ENCODE measurements at regions not wholly inside any gene's neighbourhood (a gene's known extent, or its start where the extent isn't known, plus 50 kb on each side); places are given as distances from the start of the nearest gene placed in this dataset.

DNA sequence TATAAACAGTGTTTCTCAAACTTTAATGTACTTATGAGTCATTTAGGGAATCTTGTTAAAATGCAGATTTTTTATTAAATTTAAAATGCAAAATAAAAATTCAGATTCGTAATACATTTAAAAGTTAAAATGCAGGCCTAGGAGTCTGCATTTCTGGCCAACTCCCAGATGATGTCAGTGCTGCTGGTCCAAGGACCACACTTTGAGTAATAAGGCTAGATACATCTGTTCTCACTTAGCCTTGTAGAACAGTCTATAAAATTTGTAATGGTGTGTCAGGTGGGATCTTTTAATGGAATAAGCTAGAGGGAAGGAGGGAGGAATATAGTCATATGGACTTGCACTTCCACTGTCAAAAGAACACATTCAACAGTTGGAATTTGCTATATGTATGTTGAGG lies 295.6 kb upstream of the BMP2 start:
- TF ChIP-seq, protein P1, sequence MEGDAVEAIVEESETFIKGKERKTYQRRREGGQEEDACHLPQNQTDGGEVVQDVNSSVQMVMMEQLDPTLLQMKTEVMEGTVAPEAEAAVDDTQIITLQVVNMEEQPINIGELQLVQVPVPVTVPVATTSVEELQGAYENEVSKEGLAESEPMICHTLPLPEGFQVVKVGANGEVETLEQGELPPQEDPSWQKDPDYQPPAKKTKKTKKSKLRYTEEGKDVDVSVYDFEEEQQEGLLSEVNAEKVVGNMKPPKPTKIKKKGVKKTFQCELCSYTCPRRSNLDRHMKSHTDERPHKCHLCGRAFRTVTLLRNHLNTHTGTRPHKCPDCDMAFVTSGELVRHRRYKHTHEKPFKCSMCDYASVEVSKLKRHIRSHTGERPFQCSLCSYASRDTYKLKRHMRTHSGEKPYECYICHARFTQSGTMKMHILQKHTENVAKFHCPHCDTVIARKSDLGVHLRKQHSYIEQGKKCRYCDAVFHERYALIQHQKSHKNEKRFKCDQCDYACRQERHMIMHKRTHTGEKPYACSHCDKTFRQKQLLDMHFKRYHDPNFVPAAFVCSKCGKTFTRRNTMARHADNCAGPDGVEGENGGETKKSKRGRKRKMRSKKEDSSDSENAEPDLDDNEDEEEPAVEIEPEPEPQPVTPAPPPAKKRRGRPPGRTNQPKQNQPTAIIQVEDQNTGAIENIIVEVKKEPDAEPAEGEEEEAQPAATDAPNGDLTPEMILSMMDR (IDR thresholded peaks at IDR 0.05 in 8 of 11, conservative IDR thresholded peaks at IDR 0.05 in 3 of 11) = no peak
- no peak for TF ChIP-seq POLR2AphosphoS5 (IDR thresholded peaks at IDR 0.05)

All from spleen (tissue), 7 donors.